HG03064 (cell line): ENCODE measurements at regions not wholly inside any gene's neighbourhood (a gene's known extent, or its start where the extent isn't known, plus 50 kb on each side); places are given as distances from the start of the nearest gene placed in this dataset.

ENCODE experiments used
- ATAC-seq: cut with Tn5 transposase; IDR thresholded peaks from one replicate; pipeline ENCODE4 v1.9.1; 2021; ENCODE audit warnings: low read depth; ENCODE audit not compliant: unreplicated experiment

DNA sequence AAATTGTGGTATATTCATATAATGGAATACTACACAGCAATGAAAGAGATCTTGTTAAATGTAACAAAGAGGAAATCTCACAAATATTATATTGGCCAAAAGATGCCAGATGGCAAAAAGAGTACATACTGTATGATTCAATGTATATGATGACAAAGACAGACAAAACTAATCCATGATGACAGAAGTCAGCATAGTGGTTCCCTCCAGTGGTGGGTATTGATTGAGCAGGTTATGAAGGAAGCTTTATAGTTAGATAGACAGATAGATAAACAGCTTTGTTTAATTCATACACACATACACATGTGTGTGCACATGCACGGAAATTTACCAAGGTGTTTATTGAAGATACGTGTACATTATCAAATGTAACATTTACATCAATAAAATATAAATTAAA lies 74.4 kb upstream of the SMIM36 start:
- ATAC-seq = no peak

- ATAC-seq = no peak
Measured at GRCh38 chr17:55584861-55585260, 73.6 kb upstream of the SMIM36 start.

DNA sequence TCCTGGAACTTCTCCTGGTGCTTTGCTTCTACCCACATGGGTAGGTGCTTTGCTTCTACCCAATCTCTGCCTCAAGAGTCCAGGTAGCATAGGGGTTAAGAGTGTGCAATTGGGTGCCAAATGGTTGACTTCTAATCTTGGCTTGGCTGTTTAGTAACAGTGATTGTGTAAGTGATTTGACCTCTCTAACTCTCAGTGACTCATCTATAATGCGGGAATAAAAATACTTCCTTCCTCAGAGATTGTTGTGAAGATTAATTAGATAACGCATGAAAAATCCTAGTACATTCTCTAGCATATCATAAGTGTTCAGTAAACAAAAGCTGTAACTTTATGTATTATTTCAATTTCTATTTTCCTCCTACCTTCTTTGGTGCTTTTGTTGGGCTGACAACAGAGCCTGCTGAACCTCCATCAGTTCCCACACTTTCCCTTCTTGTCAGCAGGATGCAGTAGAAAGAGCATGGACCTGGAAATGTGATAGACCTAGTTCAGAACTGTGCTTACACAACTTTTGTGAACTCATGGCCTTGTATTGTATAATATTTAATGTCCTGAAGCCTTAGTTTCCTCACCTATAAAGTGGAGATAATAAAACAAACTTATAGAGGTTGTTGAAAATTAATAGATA lies 72.9 kb upstream of the SMIM36 start:
- no peak for ATAC-seq

DNA sequence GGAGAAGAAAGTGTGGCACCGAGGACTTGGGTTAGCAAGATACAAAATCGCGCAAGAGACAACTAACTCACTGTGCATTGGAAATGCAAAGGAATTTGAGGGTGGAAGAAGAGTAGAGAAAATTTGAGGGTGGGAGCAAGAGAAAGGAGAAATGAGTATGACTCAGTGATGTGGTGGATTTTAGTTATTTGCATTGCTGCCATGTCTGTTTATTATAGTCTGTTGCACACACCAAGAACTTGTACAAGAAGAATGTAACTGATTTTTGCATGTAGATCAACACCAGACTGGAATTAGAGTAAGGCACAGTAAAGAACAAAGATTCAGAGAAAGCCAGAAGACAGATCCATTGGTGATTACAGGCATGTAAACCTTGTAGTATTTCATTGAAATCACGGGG lies 71.6 kb upstream of the SMIM36 start:
- no peak for ATAC-seq

GRCh38 chr17:55580596-55581133 lies 69.4 kb upstream of the SMIM36 start:
- no peak for ATAC-seq

- no peak for ATAC-seq
Measured at GRCh38 chr17:55577687-55578086, 66.4 kb upstream of the SMIM36 start.

DNA sequence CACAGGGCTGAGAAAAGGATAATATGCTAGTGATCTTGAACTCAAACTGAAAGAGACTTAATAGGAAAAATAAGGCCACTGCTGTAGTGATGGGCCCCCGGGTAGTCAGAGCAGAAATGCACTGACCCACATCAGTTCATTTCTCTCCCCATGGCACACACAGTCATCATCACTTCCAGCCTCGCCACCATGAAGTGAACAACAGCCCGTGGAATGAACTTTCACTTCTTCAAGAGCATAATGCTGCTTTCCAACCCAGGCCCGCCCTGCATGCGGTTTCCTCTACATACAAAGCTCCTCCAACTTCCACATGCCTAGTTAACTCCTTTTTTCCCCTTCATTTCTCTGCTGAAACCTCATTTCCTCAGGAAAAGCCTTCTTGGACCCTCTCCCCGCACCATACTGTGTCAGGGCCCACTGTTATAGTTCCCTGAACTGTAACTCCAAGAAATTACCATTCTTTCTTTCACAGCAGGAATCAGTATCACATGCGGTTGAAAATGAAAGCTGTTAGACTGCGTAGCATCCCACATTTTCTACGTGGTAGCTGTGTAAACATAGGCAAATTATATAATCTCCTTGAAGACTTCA lies 65.8 kb upstream of the SMIM36 start:
- peak; percentile 55 for ATAC-seq

GRCh38 chr17:55576237-55576995 lies 65.2 kb upstream of the SMIM36 start:
- no peak for ATAC-seq

DNA sequence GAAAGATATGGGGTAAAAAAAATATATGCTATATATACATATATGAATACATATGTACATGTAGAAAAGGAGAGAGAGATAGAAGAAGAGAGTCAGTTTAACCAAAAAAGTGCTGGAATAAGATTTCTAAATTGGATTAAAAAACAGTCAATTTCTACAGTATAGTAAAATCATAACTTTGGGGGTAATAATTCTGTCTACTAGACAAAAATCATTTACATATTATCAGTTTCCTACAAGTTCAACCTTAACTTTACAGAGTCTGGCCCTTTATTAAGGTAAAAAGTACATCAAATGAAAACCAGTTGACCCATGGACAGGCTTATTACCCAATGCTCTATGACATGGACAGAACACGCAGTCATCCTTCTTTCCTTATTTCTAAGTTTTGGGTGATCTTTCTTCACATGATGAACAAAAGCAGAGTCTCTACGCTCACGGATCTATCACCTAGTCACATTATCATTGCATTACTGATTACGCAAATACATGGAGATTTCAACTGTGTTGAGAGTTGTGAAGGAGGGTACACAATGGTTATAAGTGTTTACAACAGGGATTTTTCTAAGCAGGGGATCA lies 63.9 kb upstream of the SMIM36 start:
- ATAC-seq = no peak

GRCh38 chr17:55572599-55572998 lies 61.3 kb upstream of the SMIM36 start:
- no peak for ATAC-seq

GRCh38 chr17:55572139-55572538 lies 60.9 kb upstream of the SMIM36 start:
- no peak for ATAC-seq

DNA sequence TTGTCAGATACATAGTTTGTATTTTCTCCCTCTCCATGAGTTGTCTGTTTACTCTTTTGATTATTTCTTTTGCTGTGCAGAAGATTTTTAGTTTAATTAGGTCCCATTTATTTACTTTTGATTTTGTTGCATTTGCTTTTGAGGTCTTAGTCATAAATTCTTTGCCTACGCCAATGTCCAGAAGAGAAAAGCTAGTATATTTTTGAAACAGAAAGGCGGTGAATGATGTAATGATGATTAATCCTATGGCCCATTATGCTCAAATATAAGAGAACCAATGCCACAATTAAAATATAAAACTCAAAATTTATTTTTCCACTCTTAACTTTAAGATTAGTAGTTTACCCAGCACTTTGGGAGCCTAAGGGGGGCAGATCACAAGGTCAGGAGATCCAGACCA lies 59.8 kb upstream of the SMIM36 start:
- no peak for ATAC-seq

DNA sequence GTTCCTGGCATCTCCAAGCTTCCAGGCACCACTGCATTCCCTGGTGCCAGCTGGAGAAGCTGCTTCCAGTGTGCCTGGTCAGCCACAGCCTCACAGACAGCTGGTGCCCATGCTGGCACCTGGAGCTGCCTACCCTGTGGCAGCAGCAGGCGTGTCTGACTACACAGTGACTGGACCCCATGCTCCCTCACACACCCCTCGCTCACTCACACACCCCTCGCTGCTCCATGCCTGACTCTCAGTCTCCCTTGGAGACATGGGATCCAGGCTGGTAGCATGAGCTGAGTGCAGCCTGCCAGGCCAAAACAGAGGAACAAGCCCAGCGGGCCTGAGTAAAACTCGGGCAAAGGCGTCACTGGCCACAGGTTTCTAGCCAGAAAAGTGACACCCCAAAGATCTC lies 59.1 kb upstream of the SMIM36 start:
- no peak for ATAC-seq

DNA sequence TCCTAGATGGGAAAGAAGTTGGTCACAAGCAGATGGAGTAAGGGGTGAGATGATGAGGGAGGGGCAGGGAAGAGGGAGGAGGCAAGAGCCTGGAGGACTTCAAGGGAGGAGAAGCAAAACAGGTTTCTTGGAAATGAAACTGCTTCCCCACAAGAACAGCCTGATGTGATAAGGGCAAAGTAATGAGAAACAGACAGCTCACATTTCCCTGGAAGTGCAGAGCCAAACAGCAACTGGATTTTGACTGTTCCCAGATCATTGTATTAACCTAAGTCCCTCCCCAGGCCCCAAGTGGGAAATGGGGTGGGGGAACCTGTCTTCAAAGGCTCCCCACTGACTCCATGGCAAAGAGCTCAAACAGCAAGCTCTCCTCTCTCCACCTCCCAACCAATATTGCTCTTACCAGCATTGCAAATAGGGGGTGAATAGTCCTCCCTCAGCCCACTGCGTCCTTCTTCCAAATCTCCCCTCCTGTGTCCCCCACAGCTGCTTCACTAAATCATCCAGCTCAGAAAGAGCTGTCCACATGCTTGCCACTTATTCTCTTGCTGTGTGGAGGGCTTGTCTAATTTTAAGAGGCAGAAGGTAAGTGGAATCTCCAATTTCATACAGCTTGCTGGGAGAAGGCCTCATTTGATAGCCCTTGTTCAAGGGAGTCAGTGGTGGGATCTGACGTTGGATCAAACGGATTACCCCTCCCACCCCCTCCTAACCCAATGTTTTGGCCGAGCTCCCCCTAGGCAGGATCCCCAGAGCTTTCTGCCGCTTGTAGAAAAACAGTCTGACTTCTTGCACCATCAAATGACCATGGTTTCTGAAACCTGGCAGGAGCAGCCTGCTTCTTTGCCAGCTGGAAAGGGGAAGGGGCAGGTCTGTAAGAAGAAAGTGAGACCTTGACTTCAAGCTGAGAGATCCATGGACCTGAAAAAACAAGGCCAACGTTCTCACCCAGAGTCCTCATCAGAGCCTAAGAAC lies 56.3 kb upstream of the SMIM36 start:
- ATAC-seq = no peak

DNA sequence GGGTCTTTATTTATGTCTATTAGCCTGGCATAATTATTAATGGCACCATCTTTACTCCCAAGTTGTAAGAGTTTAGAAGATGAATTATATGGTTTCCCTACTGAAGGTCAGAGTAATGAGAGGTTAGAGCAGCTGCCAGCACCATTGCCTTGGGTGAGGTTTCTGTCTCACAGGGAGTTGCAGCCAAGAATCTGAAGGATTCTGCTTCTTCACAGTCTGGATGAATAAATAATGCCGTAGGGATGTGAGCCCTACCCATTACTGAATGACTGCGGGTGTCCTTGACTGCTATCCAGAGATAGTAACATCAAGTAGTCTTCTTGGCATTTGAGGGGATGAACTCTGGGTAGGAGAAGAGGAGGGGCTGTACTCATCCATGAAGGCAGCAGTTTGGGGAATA lies 52.8 kb upstream of the SMIM36 start:
- no peak for ATAC-seq

GRCh38 chr17:55563363-55563762 lies 52.1 kb upstream of the SMIM36 start:
- no peak for ATAC-seq

- no peak for ATAC-seq
Measured at GRCh38 chr17:55561973-55562495, 50.8 kb upstream of the SMIM36 start.

DNA sequence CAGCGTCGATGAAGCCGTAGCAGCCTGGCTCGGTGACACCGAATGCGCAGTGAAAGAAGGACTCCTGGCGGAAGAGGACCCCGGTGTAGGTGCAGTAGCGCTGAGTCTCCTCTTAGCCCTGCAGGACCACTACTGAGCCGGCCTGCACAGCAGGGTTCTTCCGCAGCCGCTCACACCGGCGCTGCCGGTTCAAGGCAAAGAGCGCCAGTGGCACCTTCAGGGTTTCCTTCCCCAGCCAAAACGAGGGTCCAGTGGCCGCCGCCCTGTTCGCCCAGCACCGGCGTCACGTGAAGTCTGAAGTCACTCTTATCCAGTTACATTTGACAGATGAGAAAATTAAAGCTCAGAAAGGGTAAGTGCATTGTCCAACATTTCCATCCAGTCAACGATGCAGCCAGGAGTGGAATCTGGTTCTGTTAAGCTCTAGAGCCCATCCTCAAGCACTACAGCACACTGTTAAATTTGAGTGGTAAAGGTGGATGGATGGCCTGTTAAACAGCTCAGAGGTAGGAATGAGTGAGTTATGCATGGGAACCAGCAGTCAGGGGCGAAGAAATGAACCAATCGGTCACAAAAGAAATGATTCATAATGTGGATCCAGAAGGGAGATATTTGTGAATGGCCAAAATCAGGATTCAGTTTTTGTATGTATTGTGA lies 50.2 kb upstream of the SMIM36 start:
- no peak for ATAC-seq
